ENCODE measurements at regions not wholly inside any gene's neighbourhood (a gene's known extent, or its start where the extent isn't known, plus 50 kb on each side); places are given as distances from the start of the nearest gene placed in this dataset.
A peak's percentile ranks its signal among the peaks of the same experiment; 100 is the strongest.

DNA sequence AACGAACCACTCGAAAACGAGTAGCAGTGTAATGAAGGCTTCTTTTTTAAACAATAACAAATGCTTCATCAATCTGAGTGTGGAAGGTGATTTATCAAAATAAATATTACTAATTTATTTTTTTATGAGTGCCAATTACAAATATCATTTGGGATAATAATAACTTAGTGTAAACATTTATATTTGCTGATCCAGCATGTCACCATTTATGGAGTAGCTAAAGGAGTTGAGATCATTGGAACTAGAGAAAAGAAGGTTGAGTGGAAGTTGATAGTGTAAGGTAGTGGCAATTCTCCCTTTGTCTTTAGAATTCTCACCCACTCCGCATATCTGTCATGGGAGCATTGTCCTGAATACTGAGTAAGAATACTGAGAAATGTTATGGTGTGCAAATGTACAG, 67.1 kb upstream of the KIF26B start:
- Histone ChIP-seq H3K4me1 (no peaks in the 10 kb centered on the region), H3K4me3 (no peak overlapping the region), H3K36me3 (peaks cover 46% of the 10 kb centered on the region), H3K27ac (replicated peaks) (no peak overlapping the region), H3K27me3 (ENCODE audit: low read depth) (no peaks in the 10 kb centered on the region), H3K9me3 (replicated peaks) (no peaks in the 10 kb centered on the region)
- DNase-seq, result no peak
- intact Hi-C loops (cut with micrococcal nuclease), result no loop called here
- no peak for TF ChIP-seq CTCF (IDR thresholded peaks at IDR 0.05; ENCODE audit: borderline replicate concordance)

- peaks cover 41% of the 10 kb centered on the region for H3K36me3 ChIP-seq
- H3K27ac ChIP-seq (replicated peaks), result no peak overlapping the region
- intact Hi-C loops (cut with micrococcal nuclease), result no loop called here
- TF ChIP-seq CTCF (IDR thresholded peaks at IDR 0.05; ENCODE audit: borderline replicate concordance), result no peak
- H3K4me3 ChIP-seq, result no peak overlapping the region
- no peaks in the 10 kb centered on the region for H3K27me3 ChIP-seq (ENCODE audit: low read depth)
- no peaks in the 10 kb centered on the region for H3K9me3 ChIP-seq (replicated peaks)
- no peak for DNase-seq
- no peaks in the 10 kb centered on the region for H3K4me1 ChIP-seq
Observed at GRCh38 chr1:245086389-245086969, 68.3 kb upstream of the KIF26B start.

- TF ChIP-seq CTCF (IDR thresholded peaks at IDR 0.05; ENCODE audit: borderline replicate concordance), result no peak
- DNase-seq, result no peak
- Histone ChIP-seq H3K36me3 (peaks cover 33% of the 10 kb centered on the region), H3K27ac (replicated peaks) (no peak overlapping the region), H3K9me3 (replicated peaks) (no peaks in the 10 kb centered on the region), H3K27me3 (ENCODE audit: low read depth) (no peaks in the 10 kb centered on the region), H3K4me1 (no peaks in the 10 kb centered on the region), H3K4me3 (no peak overlapping the region)
- intact Hi-C loops (cut with micrococcal nuclease), result no loop called here
Observed at GRCh38 chr1:245085508-245086095, 69.2 kb upstream of the KIF26B start.

GRCh38 chr1:245084551-245084950, 70.2 kb upstream of the KIF26B start:
- intact Hi-C loops (cut with micrococcal nuclease), result no loop called here
- no peak for TF ChIP-seq CTCF (IDR thresholded peaks at IDR 0.05; ENCODE audit: borderline replicate concordance)
- H3K27me3 ChIP-seq (ENCODE audit: low read depth), result no peaks in the 10 kb centered on the region
- no peaks in the 10 kb centered on the region for H3K4me1 ChIP-seq
- H3K27ac ChIP-seq (replicated peaks), result no peak overlapping the region
- H3K4me3 ChIP-seq, result no peak overlapping the region
- no peaks in the 10 kb centered on the region for H3K9me3 ChIP-seq (replicated peaks)
- no peak for DNase-seq
- H3K36me3 ChIP-seq, result peaks cover 33% of the 10 kb centered on the region

DNA sequence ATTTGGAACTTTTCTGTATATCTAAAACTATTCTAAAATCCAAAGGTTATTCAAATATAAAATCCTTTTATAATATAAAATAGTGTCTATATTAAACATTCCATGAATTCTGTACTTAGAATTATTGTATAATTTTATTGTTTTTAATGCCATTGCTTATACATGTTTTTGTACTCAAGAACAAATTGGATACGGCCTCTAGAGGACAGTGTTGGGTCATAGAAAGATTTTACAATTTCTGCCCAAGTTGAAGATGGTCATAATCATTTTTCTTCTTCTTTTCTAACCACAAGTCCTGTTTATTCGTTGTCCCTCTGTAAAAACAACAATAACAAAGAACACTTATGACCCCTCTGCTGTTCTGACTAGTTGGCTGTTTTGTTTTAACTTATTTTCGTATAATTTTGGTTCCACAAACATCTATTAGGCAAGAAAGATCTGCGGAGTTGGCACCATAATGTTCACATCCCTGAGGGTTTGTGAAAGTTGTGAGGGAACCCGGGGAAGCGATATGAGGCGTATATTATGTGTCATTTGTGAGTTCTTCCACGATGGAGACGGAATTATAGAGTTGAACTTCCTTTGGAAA, 75.7 kb upstream of the KIF26B start:
- Histone ChIP-seq H3K27me3 (ENCODE audit: low read depth) (no peaks in the 10 kb centered on the region), H3K4me3 (no peak overlapping the region), H3K36me3 (peaks cover 5% of the 10 kb centered on the region), H3K9me3 (replicated peaks) (peaks cover 4% of the 10 kb centered on the region), H3K27ac (replicated peaks) (no peak overlapping the region), H3K4me1 (peaks cover 4% of the 10 kb centered on the region)
- TF ChIP-seq CTCF (IDR thresholded peaks at IDR 0.05; ENCODE audit: borderline replicate concordance), result peak; percentile 60
- no peak for DNase-seq
- intact Hi-C loops (cut with micrococcal nuclease), result no loop called here

All from left ventricle myocardium inferior (tissue), 1 donor.